PC-3 (cell line): ENCODE measurements at regions not wholly inside any gene's neighbourhood (a gene's known extent, or its start where the extent isn't known, plus 50 kb on each side); places are given as distances from the start of the nearest gene placed in this dataset.

Source experiments
- ATAC-seq: fragments of 200-7000 bp; cut with Tn5 transposase; 2 replicates; pipeline ENCODE4 v1.9.1; 2020; ENCODE audit warnings: mild to moderate bottlenecking, moderate library complexity
- BruUV-seq: library from RNA; stranded (reverse); fragments of 400-500 nt; replicated peaks from 2 replicates; lab custom pipeline; 2021; lab: Mats Ljungman, UMichigan
- CTCF ChIA-PET: fragments of 300-600 bp; sonication (Branson Sonifier 250); formaldehyde crosslinking; loops from one replicate; lab custom pipeline; 2022; ENCODE audit warnings: antibody characterized with exemption; lab: Charles Lee
- POLR2A ChIA-PET: fragments of 300-600 bp; sonication (Branson Sonifier 250); formaldehyde crosslinking; loops from one replicate; lab custom pipeline; 2022; ENCODE audit warnings: antibody characterized with exemption; ENCODE audit not compliant: unreplicated experiment; lab: Charles Lee
- DNase-seq: peaks from one replicate; pipeline ENCODE4 v3.0.0-alpha.2; 2015
- H2AFZ ChIP-seq: fragments of 300-600 bp; sonication (generic); 2 replicates; pipeline ENCODE4 v1.6.0; 2016; ENCODE audit warnings: antibody characterized with exemption, low read length
- H3F3A ChIP-seq: fragments of 300-600 bp; sonication (generic); one replicate; pipeline ENCODE4 v1.6.0; 2017; ENCODE audit warnings: antibody characterized with exemption, low read length, control low read depth, mild to moderate bottlenecking; ENCODE audit not compliant: unreplicated experiment
- H3K27ac ChIP-seq: fragments of 300-600 bp; sonication (generic); 2 replicates; pipeline ENCODE4 v1.5.1; 2016; ENCODE audit warnings: mild to moderate bottlenecking, low read length
- H3K27me3 ChIP-seq: fragments of 300-600 bp; sonication (generic); 2 replicates; pipeline ENCODE4 v1.6.1; 2016; ENCODE audit warnings: low read length, mixed read lengths
- H3K36me3 ChIP-seq: fragments of 300-600 bp; sonication (generic); 2 replicates; pipeline ENCODE4 v1.6.1; 2016; ENCODE audit warnings: low read depth, mixed run types, low read length, mixed read lengths
- H3K4me1 ChIP-seq: fragments of 300-600 bp; sonication (generic); 2 replicates; pipeline ENCODE4 v1.5.1; 2016; ENCODE audit warnings: low read length; ENCODE audit not compliant: insufficient read depth
- H3K4me2 ChIP-seq: fragments of 300-600 bp; sonication (generic); 2 replicates; pipeline ENCODE4 v1.6.0; 2016; ENCODE audit warnings: low read length
- H3K4me3 ChIP-seq: fragments of 300-600 bp; sonication (generic); 2 replicates; pipeline ENCODE4 v1.5.1; 2016; ENCODE audit warnings: mild to moderate bottlenecking, low read length, mixed read lengths
- H3K79me2 ChIP-seq: fragments of 300-600 bp; sonication (generic); 2 replicates; pipeline ENCODE4 v1.6.1; 2017; ENCODE audit warnings: low read length, mixed read lengths
- H3K9ac ChIP-seq: fragments of 300-600 bp; sonication (generic); 2 replicates; pipeline ENCODE4 v1.6.0; 2016; ENCODE audit warnings: mild to moderate bottlenecking, low read length
- H3K9me2 ChIP-seq: fragments of 300-600 bp; sonication (generic); replicated peaks from 2 replicates; pipeline ENCODE4 v1.6.1; 2016; ENCODE audit warnings: mixed run types, low read length, mixed read lengths
- H3K9me3 ChIP-seq: fragments of 300-600 bp; sonication (generic); 2 replicates; pipeline ENCODE4 v1.6.1; 2016; ENCODE audit warnings: low read length, mixed read lengths
- H4K20me1 ChIP-seq: fragments of 300-600 bp; sonication (generic); 2 replicates; pipeline ENCODE4 v1.6.1; 2016; ENCODE audit warnings: low read length, mixed read lengths
- CTCF ChIP-seq: fragments of 300-600 bp; sonication (generic); conservative IDR thresholded peaks from 2 replicates; pipeline ENCODE4 v1.5.1; 2017; ENCODE audit warnings: antibody characterized with exemption, low read depth, mild to moderate bottlenecking, low read length
- EZH2 ChIP-seq: fragments of 300-600 bp; sonication (generic); IDR thresholded peaks from one replicate; pipeline ENCODE4 v1.6.1; 2017; ENCODE audit warnings: antibody characterized with exemption, mild to moderate bottlenecking, low read length; ENCODE audit not compliant: unreplicated experiment
- EZH2phosphoT487 ChIP-seq: fragments of 300-600 bp; sonication (generic); IDR thresholded peaks from 2 replicates; pipeline ENCODE4 v1.6.1; 2018; ENCODE audit warnings: mild to moderate bottlenecking, antibody characterized with exemption, low read length, borderline replicate concordance
- intact Hi-C: fragments of 100-400 bp; cut with micrococcal nuclease; formaldehyde crosslinking; loops from 2 replicates; pipeline ENCODE4 v1.9.0; 2023

DNA sequence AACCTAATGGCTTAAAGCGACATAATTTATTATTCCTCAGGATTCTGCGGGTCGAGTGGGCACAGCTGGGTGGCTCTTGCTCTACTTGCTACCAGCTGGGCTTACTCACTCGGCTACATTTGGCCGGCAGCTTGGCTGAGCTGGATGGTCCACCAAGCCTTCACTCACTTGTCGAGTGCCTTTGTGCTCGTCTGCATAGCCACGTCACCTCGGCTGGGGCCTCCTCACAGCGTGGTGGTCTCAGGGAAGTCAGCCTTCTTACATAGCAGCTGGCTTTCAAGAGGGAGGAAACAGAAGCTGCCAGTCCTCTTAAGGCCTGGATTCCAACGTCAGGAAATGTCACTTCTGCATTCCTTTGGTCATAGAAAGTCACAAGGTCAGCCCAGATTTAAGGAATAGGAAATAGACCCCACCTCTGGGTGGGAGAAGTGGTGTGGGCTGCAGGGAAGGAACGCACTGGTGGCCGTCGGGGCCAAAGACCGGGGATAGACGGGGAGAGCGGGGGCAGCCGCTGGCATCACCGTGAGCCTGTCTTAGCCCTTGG is 75.1 kb upstream of the RUFY1 start:
- no peaks in the 10 kb centered on the region for H3K36me3 ChIP-seq
- no peaks in the 10 kb centered on the region for H3F3A ChIP-seq
- no peaks in the 10 kb centered on the region for H3K9me2 ChIP-seq
- H3K4me2 ChIP-seq: no peak overlapping the region
- intact Hi-C loops: no loop called here
- DNase-seq (no peak), ATAC-seq (no peak)
- no peaks in the 10 kb centered on the region for H3K9me3 ChIP-seq
- H3K9ac ChIP-seq: no peak overlapping the region
- ChIA-PET CTCF (no interaction called here), POLR2A (no interaction called here)
- no peak overlapping the region for H3K27ac ChIP-seq
- H2AFZ ChIP-seq: no peak overlapping the region
- no peak for TF ChIP-seq EZH2phosphoT487
- TF ChIP-seq EZH2: no peak
- TF ChIP-seq CTCF: no peak
- no peaks in the 10 kb centered on the region for H3K79me2 ChIP-seq
- H4K20me1 ChIP-seq: no peaks in the 10 kb centered on the region
- peaks cover 18% of the 10 kb centered on the region; the same call in 1 of the 2 replicates for H3K27me3 ChIP-seq
- no TSS peak for BruUV-seq
- H3K4me1 ChIP-seq: no peaks in the 10 kb centered on the region
- no peak overlapping the region for H3K4me3 ChIP-seq

DNA sequence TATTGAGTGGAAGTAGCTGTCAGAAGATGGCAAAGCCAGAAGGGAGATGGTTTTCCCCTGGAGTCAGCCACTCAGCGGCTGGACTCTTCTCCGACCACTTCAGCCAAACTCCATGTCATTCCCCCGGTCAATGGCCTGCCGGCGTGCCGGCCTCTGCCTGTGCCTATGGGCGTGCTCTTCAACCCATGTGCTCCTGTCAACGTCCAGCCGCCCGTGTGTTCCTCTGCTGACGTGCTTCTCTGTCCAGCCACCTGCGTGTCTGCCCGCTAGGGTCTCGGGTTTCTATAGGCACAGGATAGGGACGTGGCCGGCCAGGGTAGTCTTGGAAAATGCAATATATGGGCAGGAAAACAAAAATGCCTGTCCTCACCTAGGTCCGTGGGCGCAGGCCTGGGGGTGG is 77.7 kb upstream of the RUFY1 start:
- TF ChIP-seq EZH2 (no peak), EZH2phosphoT487 (no peak), CTCF (no peak)
- Histone ChIP-seq H3K36me3 (no peaks in the 10 kb centered on the region), H3K4me3 (no peak overlapping the region), H3K4me1 (no peaks in the 10 kb centered on the region), H3K4me2 (no peak overlapping the region), H3K9ac (no peak overlapping the region), H3K27ac (no peak overlapping the region), H3K9me3 (no peaks in the 10 kb centered on the region), H3K79me2 (no peaks in the 10 kb centered on the region), H4K20me1 (no peaks in the 10 kb centered on the region), H3K27me3 (peaks cover 18% of the 10 kb centered on the region; the same call in 1 of the 2 replicates), H3F3A (no peaks in the 10 kb centered on the region), H3K9me2 (no peaks in the 10 kb centered on the region), H2AFZ (no peak overlapping the region)
- ChIA-PET POLR2A (no interaction called here), CTCF (no interaction called here)
- DNase-seq (no peak), ATAC-seq (no peak)
- BruUV-seq: no TSS peak
- intact Hi-C loops: no loop called here

DNA sequence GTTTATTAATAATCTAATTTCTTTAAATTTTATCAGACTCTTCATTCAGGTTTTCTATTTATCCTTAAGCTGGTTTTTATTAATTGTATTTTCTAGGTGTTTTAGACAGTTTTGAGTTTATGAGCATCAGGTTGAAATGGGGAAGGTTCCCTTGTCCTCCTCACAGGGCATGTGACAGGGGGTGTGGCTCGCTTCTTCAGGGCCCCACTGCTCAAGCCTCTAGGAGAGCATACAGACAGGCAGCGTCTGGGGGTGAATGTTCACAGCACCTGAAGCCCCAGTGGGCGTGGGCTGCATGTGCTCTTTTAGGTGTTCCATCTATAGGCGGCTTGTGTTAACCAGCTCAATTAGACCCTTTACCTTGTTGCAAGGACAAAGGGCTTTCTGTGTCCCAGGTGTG is 78.2 kb upstream of the RUFY1 start:
- TF ChIP-seq EZH2 (no peak), EZH2phosphoT487 (no peak), CTCF (no peak)
- no peaks in the 10 kb centered on the region for H3K4me1 ChIP-seq
- ChIA-PET CTCF (no interaction called here), POLR2A (no interaction called here)
- no TSS peak for BruUV-seq
- no peaks in the 10 kb centered on the region for H3K36me3 ChIP-seq
- no peaks in the 10 kb centered on the region for H3F3A ChIP-seq
- peaks cover 17% of the 10 kb centered on the region; the same call in 1 of the 2 replicates for H3K27me3 ChIP-seq
- H3K9me3 ChIP-seq: no peaks in the 10 kb centered on the region
- H4K20me1 ChIP-seq: no peaks in the 10 kb centered on the region
- no peak overlapping the region for H2AFZ ChIP-seq
- no peak overlapping the region for H3K4me3 ChIP-seq
- H3K4me2 ChIP-seq: no peak overlapping the region
- DNase-seq (no peak), ATAC-seq (no peak)
- intact Hi-C loops: no loop called here
- H3K27ac ChIP-seq: no peak overlapping the region
- H3K9me2 ChIP-seq: no peaks in the 10 kb centered on the region
- no peaks in the 10 kb centered on the region for H3K79me2 ChIP-seq
- no peak overlapping the region for H3K9ac ChIP-seq
